Activated naive CD8-positive, alpha-beta T cell treated with anti-CD3 and anti-CD28 coated beads for 36 hours (primary cell): ENCODE measurements at regions not wholly inside any gene's neighbourhood (a gene's known extent, or its start where the extent isn't known, plus 50 kb on each side); places are given as distances from the start of the nearest gene placed in this dataset.

Experiments
- DNase-seq: peaks from one replicate; pipeline ENCODE4 v3.0.0; 2021
- H3K27ac Mint-ChIP-seq: one replicate; pipeline ENCODE4 v1.8.0; 2022; ENCODE audit warnings: mild to moderate bottlenecking, moderate library complexity, mixed read lengths
- H3K27me3 Mint-ChIP-seq: one replicate; pipeline ENCODE4 v1.8.0; 2022; ENCODE audit warnings: mild to moderate bottlenecking, mixed read lengths
- H3K36me3 Mint-ChIP-seq: one replicate; pipeline ENCODE4 v1.8.0; 2021; ENCODE audit warnings: mild to moderate bottlenecking, mixed read lengths
- H3K4me1 Mint-ChIP-seq: one replicate; pipeline ENCODE4 v1.8.0; 2021; ENCODE audit warnings: mixed read lengths
- H3K4me3 Mint-ChIP-seq: one replicate; pipeline ENCODE4 v1.8.0; 2022; ENCODE audit warnings: mild to moderate bottlenecking, moderate library complexity, mixed read lengths
- H3K9me3 Mint-ChIP-seq: one replicate; pipeline ENCODE4 v1.8.0; 2022; ENCODE audit warnings: mixed read lengths

- Mint-ChIP-seq H3K4me1 (no peaks in the 10 kb centered on the region), H3K36me3 (no peaks in the 10 kb centered on the region), H3K27ac (no peak overlapping the region), H3K27me3 (peaks cover 4% of the 10 kb centered on the region), H3K9me3 (no peaks in the 10 kb centered on the region), H3K4me3 (no peak overlapping the region)
- no peak for DNase-seq
Observed at GRCh38 chr3:10575601-10576160, 70.3 kb upstream of the ATP2B2 start.

- no peaks in the 10 kb centered on the region for H3K9me3 Mint-ChIP-seq
- no peaks in the 10 kb centered on the region for H3K4me1 Mint-ChIP-seq
- no peak overlapping the region for H3K4me3 Mint-ChIP-seq
- no peak for DNase-seq
- peaks cover 8% of the 10 kb centered on the region for H3K27me3 Mint-ChIP-seq
- H3K36me3 Mint-ChIP-seq, result no peaks in the 10 kb centered on the region
- H3K27ac Mint-ChIP-seq, result no peak overlapping the region
Observed at GRCh38 chr3:10577486-10577885, 72.1 kb upstream of the ATP2B2 start.

GRCh38 chr3:10580426-10580825 is 75.0 kb upstream of the ATP2B2 start:
- Mint-ChIP-seq H3K27ac (no peak overlapping the region), H3K36me3 (no peaks in the 10 kb centered on the region), H3K9me3 (no peaks in the 10 kb centered on the region), H3K27me3 (peaks cover 16% of the 10 kb centered on the region), H3K4me1 (no peaks in the 10 kb centered on the region), H3K4me3 (no peak overlapping the region)
- no peak for DNase-seq

DNA sequence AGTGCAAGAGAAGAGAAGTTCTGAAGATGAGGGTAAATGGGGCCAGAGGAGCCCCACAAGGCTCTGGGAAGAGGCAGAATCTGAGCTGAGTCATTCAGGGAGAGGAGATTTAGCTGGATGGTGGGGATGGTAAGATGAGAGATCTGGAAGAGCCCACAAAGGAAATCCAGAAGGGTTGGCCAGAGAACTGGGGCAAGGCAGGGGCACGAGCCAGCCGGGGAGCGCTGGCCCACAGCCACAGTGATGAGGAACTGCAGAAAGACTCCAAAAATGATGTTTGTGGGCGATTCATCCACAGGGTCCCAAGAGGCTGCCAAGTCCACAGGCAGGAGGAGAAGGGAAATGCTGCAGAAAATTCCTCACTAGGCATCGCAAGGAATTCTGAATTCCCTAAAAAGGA is 75.9 kb upstream of the ATP2B2 start:
- no peak for DNase-seq
- H3K36me3 Mint-ChIP-seq, result no peaks in the 10 kb centered on the region
- H3K9me3 Mint-ChIP-seq, result no peaks in the 10 kb centered on the region
- H3K27me3 Mint-ChIP-seq, result peaks cover 24% of the 10 kb centered on the region
- H3K4me1 Mint-ChIP-seq, result no peaks in the 10 kb centered on the region
- no peak overlapping the region for H3K27ac Mint-ChIP-seq
- H3K4me3 Mint-ChIP-seq, result no peak overlapping the region

GRCh38 chr3:10581716-10582115 is 76.3 kb upstream of the ATP2B2 start:
- no peaks in the 10 kb centered on the region for H3K4me1 Mint-ChIP-seq
- no peak overlapping the region for H3K27ac Mint-ChIP-seq

GRCh38 chr3:10582733-10583132 is 77.3 kb upstream of the ATP2B2 start:
- Mint-ChIP-seq H3K4me1 (no peaks in the 10 kb centered on the region), H3K9me3 (no peaks in the 10 kb centered on the region), H3K27ac (no peak overlapping the region), H3K36me3 (no peaks in the 10 kb centered on the region), H3K4me3 (no peak overlapping the region), H3K27me3 (peaks cover 24% of the 10 kb centered on the region)
- DNase-seq, result no peak

More at GRCh38 chr3:10581716-10582115, 76.3 kb upstream of the ATP2B2 start:
- no peak overlapping the region for H3K4me3 Mint-ChIP-seq
- H3K9me3 Mint-ChIP-seq, result no peaks in the 10 kb centered on the region
- H3K36me3 Mint-ChIP-seq, result no peaks in the 10 kb centered on the region
- no peak for DNase-seq
- peaks cover 24% of the 10 kb centered on the region for H3K27me3 Mint-ChIP-seq

DNA sequence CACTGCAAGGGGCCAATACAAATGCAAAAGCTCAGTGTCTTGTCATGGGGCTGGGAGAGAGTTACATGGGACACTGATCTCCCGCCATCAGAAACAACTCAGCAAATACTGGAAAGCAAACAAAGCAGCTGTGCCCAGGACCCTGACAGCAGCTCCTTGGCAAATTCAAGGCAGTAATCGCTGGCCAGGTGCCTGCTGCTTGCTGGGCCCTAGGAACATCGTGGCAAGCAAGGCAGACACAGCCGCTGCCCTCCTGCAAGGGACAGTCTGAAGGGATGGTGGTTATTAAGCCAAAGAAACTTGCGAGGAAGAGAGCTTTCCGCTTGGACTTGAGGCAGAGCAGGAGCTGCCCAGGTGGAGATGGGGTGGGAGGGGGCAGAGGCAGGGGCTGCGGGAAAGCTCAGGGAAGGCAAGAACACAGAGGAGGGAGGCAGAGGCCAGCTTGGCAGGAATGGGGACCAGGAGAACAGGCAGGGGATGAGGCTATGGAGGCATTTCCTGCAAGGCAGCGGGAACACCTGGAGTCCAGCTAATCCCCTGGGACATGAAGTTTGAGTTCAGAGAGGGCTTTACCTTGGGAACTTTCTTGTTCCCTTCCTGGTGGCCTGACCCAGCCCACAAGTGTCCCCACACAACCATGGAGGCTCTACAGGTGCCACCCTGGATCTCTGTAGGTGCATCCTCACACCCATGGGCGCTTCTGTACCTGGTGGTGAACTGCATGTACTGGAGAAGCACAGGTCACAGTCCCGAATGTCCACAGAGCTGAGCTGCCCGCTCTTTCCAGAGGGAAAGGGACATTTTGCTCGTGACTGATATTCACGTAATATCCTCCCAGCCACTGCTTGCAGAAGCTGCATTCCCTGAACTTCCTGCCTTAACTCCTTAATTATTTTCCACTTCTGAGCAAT is 78.7 kb upstream of the ATP2B2 start:
- DNase-seq, result no peak
- no peak overlapping the region for H3K4me3 Mint-ChIP-seq
- H3K9me3 Mint-ChIP-seq, result no peaks in the 10 kb centered on the region
- no peaks in the 10 kb centered on the region for H3K4me1 Mint-ChIP-seq
- peaks cover 24% of the 10 kb centered on the region for H3K27me3 Mint-ChIP-seq
- no peak overlapping the region for H3K27ac Mint-ChIP-seq
- no peaks in the 10 kb centered on the region for H3K36me3 Mint-ChIP-seq

GRCh38 chr3:10585945-10586344 is 80.6 kb upstream of the ATP2B2 start:
- peaks cover 24% of the 10 kb centered on the region for H3K27me3 Mint-ChIP-seq
- no peak for DNase-seq
- no peak overlapping the region for H3K4me3 Mint-ChIP-seq
- no peak overlapping the region for H3K27ac Mint-ChIP-seq
- H3K9me3 Mint-ChIP-seq, result no peaks in the 10 kb centered on the region
- H3K4me1 Mint-ChIP-seq, result no peaks in the 10 kb centered on the region
- no peaks in the 10 kb centered on the region for H3K36me3 Mint-ChIP-seq

- no peak overlapping the region for H3K27ac Mint-ChIP-seq
- no peaks in the 10 kb centered on the region for H3K4me1 Mint-ChIP-seq
- H3K27me3 Mint-ChIP-seq, result peaks cover 54% of the 10 kb centered on the region
Observed at GRCh38 chr3:10594915-10595314, 89.5 kb upstream of the ATP2B2 start.

GRCh38 chr3:10596746-10597448 is 91.5 kb upstream of the ATP2B2 start:
- no peak for DNase-seq
- Mint-ChIP-seq H3K4me3 (no peak overlapping the region), H3K9me3 (no peaks in the 10 kb centered on the region), H3K27me3 (peaks cover 59% of the 10 kb centered on the region), H3K4me1 (no peaks in the 10 kb centered on the region), H3K27ac (no peak overlapping the region), H3K36me3 (no peaks in the 10 kb centered on the region)

More at GRCh38 chr3:10594915-10595314, 89.5 kb upstream of the ATP2B2 start:
- Mint-ChIP-seq H3K4me3 (no peak overlapping the region), H3K9me3 (no peaks in the 10 kb centered on the region), H3K36me3 (no peaks in the 10 kb centered on the region)
- DNase-seq, result peak; percentile 49

DNA sequence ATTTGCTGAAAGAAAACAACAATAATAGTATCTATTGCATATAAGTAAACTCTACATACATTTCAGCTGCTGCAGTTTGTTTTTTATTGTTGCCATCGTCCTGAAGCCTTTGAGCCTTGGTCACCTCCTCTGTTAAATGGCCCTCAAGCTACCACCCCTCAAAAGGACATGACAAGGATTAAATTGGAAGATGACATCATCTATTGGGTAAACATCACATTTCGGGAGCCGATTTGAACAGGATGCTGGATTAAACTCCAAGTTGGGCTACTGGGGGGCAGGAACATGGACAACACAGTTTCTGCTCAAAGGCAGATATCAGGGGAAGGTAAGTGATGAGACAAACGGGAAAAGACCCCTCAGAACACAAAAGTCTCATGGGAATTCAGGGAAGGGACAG is 92.3 kb upstream of the ATP2B2 start:
- H3K9me3 Mint-ChIP-seq, result no peaks in the 10 kb centered on the region
- H3K36me3 Mint-ChIP-seq, result no peaks in the 10 kb centered on the region
- peaks cover 7% of the 10 kb centered on the region for H3K4me1 Mint-ChIP-seq
- H3K4me3 Mint-ChIP-seq, result no peak overlapping the region
- no peak overlapping the region for H3K27ac Mint-ChIP-seq
- no peak for DNase-seq
- H3K27me3 Mint-ChIP-seq, result peaks cover 59% of the 10 kb centered on the region

GRCh38 chr3:10599017-10599416 is 93.6 kb upstream of the ATP2B2 start:
- no peak overlapping the region for H3K27ac Mint-ChIP-seq
- peaks cover 19% of the 10 kb centered on the region for H3K4me1 Mint-ChIP-seq
- no peak overlapping the region for H3K4me3 Mint-ChIP-seq
- peaks cover 61% of the 10 kb centered on the region for H3K27me3 Mint-ChIP-seq
- DNase-seq, result no peak
- H3K9me3 Mint-ChIP-seq, result no peaks in the 10 kb centered on the region
- H3K36me3 Mint-ChIP-seq, result no peaks in the 10 kb centered on the region

- no peak overlapping the region for H3K4me3 Mint-ChIP-seq
- peaks cover 65% of the 10 kb centered on the region for H3K27me3 Mint-ChIP-seq
- no peak for DNase-seq
- H3K36me3 Mint-ChIP-seq, result no peaks in the 10 kb centered on the region
- H3K4me1 Mint-ChIP-seq, result peaks cover 23% of the 10 kb centered on the region
- H3K27ac Mint-ChIP-seq, result no peak overlapping the region
- H3K9me3 Mint-ChIP-seq, result no peaks in the 10 kb centered on the region
Observed at GRCh38 chr3:10599444-10599843, 94.1 kb upstream of the ATP2B2 start.

DNA sequence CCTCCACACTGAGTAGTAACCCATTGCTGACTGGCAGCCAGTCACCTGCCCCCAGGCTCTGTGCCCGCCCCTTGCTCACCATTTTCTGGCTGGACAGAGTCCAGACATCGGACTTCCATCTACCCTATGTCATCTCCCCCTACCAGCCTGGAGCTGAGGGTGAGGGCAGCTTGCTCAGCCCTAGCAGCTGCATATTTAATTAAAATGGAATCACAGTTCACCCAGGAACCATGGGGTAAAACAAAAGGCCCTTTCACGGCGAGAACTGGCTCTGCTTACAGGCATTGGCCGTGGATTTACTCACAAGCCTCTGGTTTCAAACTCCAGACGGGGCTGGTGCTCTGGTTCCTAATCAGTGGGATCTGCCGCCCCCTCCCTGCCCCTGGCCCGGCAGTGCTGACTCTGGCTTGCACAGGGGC is 94.9 kb upstream of the ATP2B2 start:
- peaks cover 67% of the 10 kb centered on the region for H3K27me3 Mint-ChIP-seq
- no peak overlapping the region for H3K27ac Mint-ChIP-seq
- no peaks in the 10 kb centered on the region for H3K9me3 Mint-ChIP-seq
- no peak overlapping the region for H3K4me3 Mint-ChIP-seq
- H3K4me1 Mint-ChIP-seq, result peaks cover 23% of the 10 kb centered on the region
- H3K36me3 Mint-ChIP-seq, result no peaks in the 10 kb centered on the region
- no peak for DNase-seq

- Mint-ChIP-seq H3K27me3 (peaks cover 63% of the 10 kb centered on the region), H3K4me3 (no peak overlapping the region), H3K9me3 (no peaks in the 10 kb centered on the region), H3K36me3 (no peaks in the 10 kb centered on the region), H3K4me1 (peaks cover 23% of the 10 kb centered on the region), H3K27ac (no peak overlapping the region)
- DNase-seq, result no peak
Observed at GRCh38 chr3:10600726-10601125, 95.3 kb upstream of the ATP2B2 start.
